Kidney (tissue), 13 donors: ENCODE measurements at regions not wholly inside any gene's neighbourhood (a gene's known extent, or its start where the extent isn't known, plus 50 kb on each side); places are given as distances from the start of the nearest gene placed in this dataset.

Experiments
- DNase-seq, 5 donors: peaks; one replicate each; pipeline ENCODE4 v3.0.0-alpha.2; 2013 to 2020
- FAIRE-seq: peaks from 2 replicates; lab custom pipeline; 2012; peaks lifted over from hg19 to GRCh38; lab: Jason Lieb, UNC
- H3K27ac ChIP-seq, 2 donors: one replicate each; pipeline ENCODE4 v1.7.0; 2013; ENCODE audit warnings: low read depth in 2 of 2, low read length in 2 of 2, inconsistent platforms in 1 of 2
- H3K27me3 ChIP-seq: one replicate; pipeline ENCODE4 v1.7.1; 2013; ENCODE audit warnings: low read length, inconsistent platforms; ENCODE audit not compliant: control insufficient read depth, insufficient read depth
- H3K36me3 ChIP-seq, 3 donors: one replicate each; pipeline versions ENCODE4 v1.7.0 to v1.7.1; 2013; ENCODE audit warnings: low read length in 3 of 3, control low read depth in 1 of 3, inconsistent platforms in 1 of 3; ENCODE audit not compliant: insufficient read depth in 3 of 3, control insufficient read depth in 2 of 3
- H3K4me1 ChIP-seq, 3 donors: one replicate each; pipeline versions ENCODE4 v1.7.0 to v1.7.1; 2013; ENCODE audit warnings: low read length in 3 of 3, inconsistent platforms in 1 of 3, low read depth in 1 of 3; ENCODE audit not compliant: control insufficient read depth in 2 of 3, insufficient read depth in 2 of 3
- H3K4me3 ChIP-seq, 3 donors: one replicate each; pipeline versions ENCODE4 v1.7.0 to v1.8.1; 2013; ENCODE audit warnings: low read length in 3 of 3, control low read depth in 1 of 3, inconsistent platforms in 1 of 3
- H3K9ac ChIP-seq, 3 donors: one replicate each; pipeline versions ENCODE4 v1.7.0 to v1.7.1; 2013; ENCODE audit warnings: low read length in 3 of 3, control low read depth in 1 of 3, inconsistent platforms in 1 of 3
- H3K9me3 ChIP-seq, 3 donors: one replicate each; pipeline versions ENCODE4 v1.7.0 to v1.7.1; 2013; ENCODE audit warnings: low read length in 3 of 3, control low read depth in 1 of 3, inconsistent platforms in 1 of 3; ENCODE audit not compliant: control insufficient read depth in 2 of 3, insufficient read depth in 1 of 3
- intact Hi-C: fragments of 100-400 bp; cut with DNase I; formaldehyde crosslinking; loops from one replicate; pipeline ENCODE4 v1.11.1; 2022
- TF ChIP-seq, protein P1 (sequence below): IDR thresholded peaks from 3 replicates; pipeline ENCODE4 v1.5.1; 2012; ENCODE audit warnings: mild to moderate bottlenecking, moderate library complexity, borderline replicate concordance; ENCODE audit not compliant: insufficient read depth; ENCODE audit errors: extremely low read depth
- donor health status: control.
- donor health status: control.
- donor health status: control.
- donor health status: control.
- donor health status: control.
- donor health status: DM: yes; HTN: yes; CAD: no.
- donor health status: Normal renal cell carcinoma (clear cell type).

GRCh38 chr13:85194482-85194881, 604.7 kb downstream of the SLITRK6 start:
- intact Hi-C loops, result no loop called here
- DNase-seq (no peak), FAIRE-seq (no peak)
- TF ChIP-seq, protein P1, sequence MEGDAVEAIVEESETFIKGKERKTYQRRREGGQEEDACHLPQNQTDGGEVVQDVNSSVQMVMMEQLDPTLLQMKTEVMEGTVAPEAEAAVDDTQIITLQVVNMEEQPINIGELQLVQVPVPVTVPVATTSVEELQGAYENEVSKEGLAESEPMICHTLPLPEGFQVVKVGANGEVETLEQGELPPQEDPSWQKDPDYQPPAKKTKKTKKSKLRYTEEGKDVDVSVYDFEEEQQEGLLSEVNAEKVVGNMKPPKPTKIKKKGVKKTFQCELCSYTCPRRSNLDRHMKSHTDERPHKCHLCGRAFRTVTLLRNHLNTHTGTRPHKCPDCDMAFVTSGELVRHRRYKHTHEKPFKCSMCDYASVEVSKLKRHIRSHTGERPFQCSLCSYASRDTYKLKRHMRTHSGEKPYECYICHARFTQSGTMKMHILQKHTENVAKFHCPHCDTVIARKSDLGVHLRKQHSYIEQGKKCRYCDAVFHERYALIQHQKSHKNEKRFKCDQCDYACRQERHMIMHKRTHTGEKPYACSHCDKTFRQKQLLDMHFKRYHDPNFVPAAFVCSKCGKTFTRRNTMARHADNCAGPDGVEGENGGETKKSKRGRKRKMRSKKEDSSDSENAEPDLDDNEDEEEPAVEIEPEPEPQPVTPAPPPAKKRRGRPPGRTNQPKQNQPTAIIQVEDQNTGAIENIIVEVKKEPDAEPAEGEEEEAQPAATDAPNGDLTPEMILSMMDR, result no peak
- no peaks in the 10 kb centered on the region for H3K27me3 ChIP-seq
- no peaks in the 10 kb centered on the region for H3K36me3 ChIP-seq
- H3K9ac ChIP-seq, result no peak overlapping the region
- no peak overlapping the region for H3K4me3 ChIP-seq
- H3K27ac ChIP-seq, result no peak overlapping the region
- no peaks in the 10 kb centered on the region for H3K9me3 ChIP-seq
- H3K4me1 ChIP-seq, result no peaks in the 10 kb centered on the region

DNA sequence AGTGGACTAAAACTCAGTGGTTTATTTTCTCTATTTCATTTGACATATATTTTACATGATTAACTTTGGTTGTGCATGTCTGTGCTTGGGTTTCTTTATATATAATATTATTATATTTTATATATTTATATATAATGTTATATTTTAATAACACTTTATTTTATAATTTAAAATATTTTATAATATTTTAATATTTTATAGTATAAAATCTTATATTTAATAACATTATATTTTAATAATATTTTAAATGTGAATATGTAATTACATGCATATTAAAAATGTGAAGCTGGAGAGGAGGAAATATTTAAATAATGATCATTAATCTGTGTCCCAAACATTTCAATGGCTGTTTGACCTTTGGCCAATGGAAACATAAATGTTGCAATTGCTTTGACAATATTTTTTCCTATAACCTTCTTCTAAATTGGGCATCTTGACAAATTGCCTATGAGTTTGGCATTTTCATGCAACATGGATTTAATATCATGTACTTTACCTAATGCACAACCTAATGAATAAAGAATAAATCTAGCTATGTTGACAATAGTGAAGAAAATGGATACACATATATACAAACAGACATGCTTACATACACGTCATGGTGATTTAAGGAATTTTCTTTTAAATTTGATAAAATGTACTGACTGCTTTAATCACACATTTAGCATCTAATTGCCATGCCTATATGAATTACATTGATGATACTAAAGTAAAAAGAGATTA, 607.1 kb downstream of the SLITRK6 start:
- TF ChIP-seq, protein P1, result no peak
- Histone ChIP-seq H3K36me3 (no peaks in the 10 kb centered on the region), H3K9ac (no peak overlapping the region), H3K9me3 (no peaks in the 10 kb centered on the region), H3K27ac (no peak overlapping the region), H3K27me3 (no peaks in the 10 kb centered on the region), H3K4me3 (no peak overlapping the region), H3K4me1 (no peaks in the 10 kb centered on the region)
- FAIRE-seq (peak; percentile 93), DNase-seq (no peak)
- intact Hi-C loops, result no loop called here

DNA sequence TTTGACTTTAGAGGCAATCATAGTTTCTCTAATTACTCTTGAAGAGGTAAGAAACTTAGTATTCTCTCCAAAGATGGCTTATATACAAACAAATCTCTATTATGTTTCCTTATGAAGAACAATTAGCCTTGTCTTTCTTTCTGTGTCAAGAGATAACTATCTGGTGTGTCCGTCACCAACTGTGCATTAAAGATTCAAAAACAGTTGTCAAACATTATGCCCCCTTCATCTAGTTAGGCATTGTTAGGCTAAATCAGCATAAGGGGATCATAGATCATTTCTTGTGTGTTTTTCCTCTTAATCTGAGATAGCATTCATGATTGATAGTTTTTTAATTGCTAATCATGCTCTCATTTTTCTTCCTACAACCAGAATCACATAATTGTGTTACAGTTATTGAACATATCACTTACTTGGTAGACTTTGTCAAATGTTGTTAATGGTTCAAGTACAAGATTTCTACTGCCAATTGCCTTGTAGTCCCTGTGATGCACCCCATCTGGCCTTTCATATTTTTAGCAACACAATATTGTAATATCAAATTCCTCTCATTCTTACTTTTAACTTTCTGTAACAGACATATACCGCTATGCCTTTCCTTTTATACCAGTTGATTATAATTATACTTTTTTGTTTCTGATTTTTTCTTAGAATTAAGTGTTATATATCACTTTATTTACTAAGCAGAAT, 612.7 kb downstream of the SLITRK6 start:
- H3K36me3 ChIP-seq, result no peaks in the 10 kb centered on the region
- H3K9me3 ChIP-seq, result no peaks in the 10 kb centered on the region
- H3K27me3 ChIP-seq, result no peaks in the 10 kb centered on the region
- no peak for FAIRE-seq
- TF ChIP-seq, protein P1, result no peak
- peak in 1 of 5 donors; percentile 1 for DNase-seq
- no peak overlapping the region for H3K9ac ChIP-seq
- no peak overlapping the region for H3K4me3 ChIP-seq
- no peaks in the 10 kb centered on the region for H3K4me1 ChIP-seq
- H3K27ac ChIP-seq, result no peak overlapping the region
- intact Hi-C loops, result no loop called here
